HCT116 (cell line): ENCODE measurements at regions not wholly inside any gene's neighbourhood (a gene's known extent, or its start where the extent isn't known, plus 50 kb on each side); places are given as distances from the start of the nearest gene placed in this dataset.

Experiments
- ATAC-seq: fragments of 200-7000 bp; cut with Tn5 transposase; 2 replicates; pipeline ENCODE4 v1.9.1; 2020; ENCODE audit warnings: mild to moderate bottlenecking, moderate library complexity
- BruUV-seq: library from RNA; stranded (reverse); fragments of 400-500 nt; replicated peaks from 2 replicates; lab custom pipeline; 2021; lab: Mats Ljungman, UMichigan
- CTCF ChIA-PET: fragments of 300-600 bp; sonication (Branson Sonifier 250); formaldehyde crosslinking; loops from one replicate; lab custom pipeline; 2021; ENCODE audit warnings: antibody characterized with exemption; lab: Charles Lee
- POLR2A ChIA-PET: fragments of 300-600, 350-600 bp; sonication (Branson Sonifier 250); formaldehyde crosslinking; loops from one replicate; lab custom pipeline; 2021; ENCODE audit warnings: antibody characterized with exemption; lab: Charles Lee
- RAD21 ChIA-PET, 2 experiments: fragments of 300-600 bp; sonication (Branson Sonifier 250); formaldehyde crosslinking; loops; one replicate each; lab custom pipeline; 2023; ENCODE audit warnings: low total read pairs in 2 of 2; ENCODE audit not compliant: uncharacterized antibody in 2 of 2, unreplicated experiment in 2 of 2, low non-redundant PET in 1 of 2; lab: Charles Lee
- DNase-seq: peaks from one replicate; pipeline ENCODE4 v3.0.0-alpha.2; 2010; ENCODE audit warnings: low read depth, low spot score
- H2AFZ ChIP-seq: fragments of 200-600 bp; shearing (Covaris generic), sonication (generic); 2 replicates; pipeline ENCODE4 v1.6.1; 2017; ENCODE audit warnings: low read depth, mixed run types, mixed read lengths, antibody characterized with exemption, low read length; ENCODE audit not compliant: poor library complexity, severe bottlenecking
- H3K27ac ChIP-seq: 2 replicates; pipeline ENCODE4 v1.5.1; 2012; ENCODE audit warnings: low read depth, low read length
- H3K27me3 ChIP-seq: fragments of 200-600 bp; sonication (generic); 2 replicates; pipeline ENCODE4 v1.6.1; 2016; ENCODE audit warnings: mixed run types, low read length, mixed read lengths; ENCODE audit not compliant: insufficient read depth
- H3K36me3 ChIP-seq, 2 experiments: fragments of 200-500 bp in 1 of 2; fragments of 200-600 bp in 1 of 2; sonication (Bioruptor generic) in 1 of 2; sonication (generic) in 1 of 2; 2 replicates each; pipeline versions ENCODE4 v1.5.1 to v1.6.1; 2014 to 2016; ENCODE audit warnings: low read length in 2 of 2, inconsistent platforms in 1 of 2, mixed read lengths in 1 of 2, mixed run types in 1 of 2; ENCODE audit not compliant: insufficient read depth in 2 of 2, control insufficient read depth in 1 of 2
- H3K4me1 ChIP-seq, 2 experiments: fragments of 200-600 bp in 1 of 2; sonication (generic) in 1 of 2; 2 replicates each; pipeline versions ENCODE4 v1.5.1 to v1.6.1; 2012 to 2017; ENCODE audit warnings: low read length in 2 of 2, inconsistent platforms in 1 of 2, mild to moderate bottlenecking in 1 of 2, mixed read lengths in 1 of 2, mixed run types in 1 of 2, moderate library complexity in 1 of 2; ENCODE audit not compliant: insufficient read depth in 2 of 2, control insufficient read depth in 1 of 2
- H3K4me2 ChIP-seq: fragments of 200-600 bp; sonication (generic); 2 replicates; pipeline ENCODE4 v1.6.1; 2017; ENCODE audit warnings: mixed run types, low read length, mixed read lengths
- H3K4me3 ChIP-seq, 2 experiments: fragments of 200-600 bp in 1 of 2; sonication (generic) in 1 of 2; replicated peaks in 1 of 2; 2 replicates each; pipeline ENCODE4 v1.5.1; 2011 to 2016; ENCODE audit warnings: low read length in 2 of 2, control low read depth in 1 of 2, low read depth in 1 of 2, mild to moderate bottlenecking in 1 of 2, mixed read lengths in 1 of 2, mixed run types in 1 of 2
- H3K79me2 ChIP-seq: fragments of 200-600 bp; sonication (generic); 2 replicates; pipeline ENCODE4 v1.6.1; 2017; ENCODE audit warnings: mild to moderate bottlenecking, mixed run types, low read length, moderate library complexity, mixed read lengths; ENCODE audit not compliant: insufficient read depth
- H3K9ac ChIP-seq: fragments of 200-600 bp; sonication (generic); 2 replicates; pipeline ENCODE4 v1.6.1; 2016; ENCODE audit warnings: low read length, mixed read lengths
- H3K9me2 ChIP-seq: fragments of 200-600 bp; sonication (generic), shearing (Covaris generic); 2 replicates; pipeline ENCODE4 v1.6.1; 2017; ENCODE audit warnings: mixed run types, mild to moderate bottlenecking, moderate library complexity; ENCODE audit not compliant: insufficient read depth
- H3K9me3 ChIP-seq, 2 experiments: fragments of 200-500 bp in 1 of 2; fragments of 200-600 bp in 1 of 2; sonication (Bioruptor generic) in 1 of 2; sonication (generic) in 1 of 2; 2 replicates each; pipeline ENCODE4 v1.6.1; 2014 to 2017; ENCODE audit warnings: low read length in 2 of 2, mixed read lengths in 2 of 2, inconsistent platforms in 1 of 2, low read depth in 1 of 2, mild to moderate bottlenecking in 1 of 2, mixed run types in 1 of 2, moderate library complexity in 1 of 2; ENCODE audit not compliant: control insufficient read depth in 1 of 2, insufficient read depth in 1 of 2
- H4K20me1 ChIP-seq: fragments of 200-600 bp; sonication (generic), shearing (Covaris generic); 2 replicates; pipeline ENCODE4 v1.6.1; 2017; ENCODE audit warnings: mixed run types, mild to moderate bottlenecking, moderate library complexity; ENCODE audit not compliant: insufficient read depth
- CBX3 ChIP-seq: IDR thresholded peaks from 2 replicates; pipeline ENCODE4 v1.6.1; 2012; ENCODE audit warnings: low read depth
- CEBPB ChIP-seq: IDR thresholded peaks from 2 replicates; pipeline ENCODE4 v1.6.1; 2012; ENCODE audit warnings: low read depth
- CTCF ChIP-seq, 3 experiments: fragments of 200-600 bp in 1 of 3; sonication (generic) in 1 of 3; IDR thresholded peaks in 2 of 3; conservative IDR thresholded peaks in 1 of 3; 2 replicates each; pipeline ENCODE4 v1.5.1; 2012 to 2017; ENCODE audit warnings: low read depth in 2 of 3, low read length in 2 of 3, antibody characterized with exemption in 1 of 3, borderline replicate concordance in 1 of 3, control low read depth in 1 of 3, mild to moderate bottlenecking in 1 of 3, mixed read lengths in 1 of 3, mixed run types in 1 of 3, moderate library complexity in 1 of 3; ENCODE audit not compliant: insufficient read depth in 1 of 3
- ELF1 ChIP-seq: IDR thresholded peaks from 2 replicates; pipeline ENCODE4 v1.6.1; 2012; ENCODE audit warnings: low read depth, borderline replicate concordance
- EZH2phosphoT487 ChIP-seq: fragments of 200-600 bp; IDR thresholded peaks from 2 replicates; pipeline ENCODE4 v1.6.1; 2018; ENCODE audit warnings: antibody characterized with exemption, borderline replicate concordance
- JUND ChIP-seq: IDR thresholded peaks from 2 replicates; pipeline ENCODE4 v1.6.1; 2012
- POLR2A ChIP-seq: IDR thresholded peaks from 2 replicates; pipeline ENCODE4 v1.7.0; 2011; ENCODE audit warnings: borderline replicate concordance; ENCODE audit not compliant: insufficient read depth, insufficient read length; ENCODE audit errors: extremely low read depth
- RAD21 ChIP-seq: IDR thresholded peaks from 2 replicates; pipeline ENCODE4 v1.6.1; 2012; ENCODE audit warnings: low read depth, mild to moderate bottlenecking
- SIN3A ChIP-seq: IDR thresholded peaks from 2 replicates; pipeline ENCODE4 v1.6.1; 2012; ENCODE audit warnings: low read depth
- SP1 ChIP-seq: IDR thresholded peaks from 2 replicates; pipeline ENCODE4 v1.6.1; 2012; ENCODE audit warnings: low read depth
- ZBTB33 ChIP-seq: IDR thresholded peaks from 2 replicates; pipeline ENCODE4 v1.6.1; 2011; ENCODE audit warnings: mild to moderate bottlenecking, low read length, moderate library complexity; ENCODE audit not compliant: insufficient replicate concordance; ENCODE audit errors: extremely low read depth
- ZFX ChIP-seq: fragments of 450-650 bp; IDR thresholded peaks from 2 replicates; pipeline ENCODE4 v1.6.1; 2017
- intact Hi-C: fragments of 100-400 bp; cut with micrococcal nuclease; formaldehyde crosslinking; loops from 2 replicates; pipeline ENCODE4 v1.10.0; 2022
- TF ChIP-seq, protein P1 (sequence below): IDR thresholded peaks from 2 replicates; pipeline ENCODE4 v1.6.1; 2012
- TF ChIP-seq, protein P2 (sequence below): IDR thresholded peaks from 2 replicates; pipeline ENCODE4 v1.6.1; 2012; ENCODE audit warnings: low read depth

GRCh38 chr2:122216901-122217300, 461.4 kb downstream of the TSN start:
- no peaks in the 10 kb centered on the region for H3K36me3 ChIP-seq
- no peak overlapping the region for H2AFZ ChIP-seq
- peaks cover 2% of the 10 kb centered on the region; the same call in 1 of the 2 replicates for H3K27me3 ChIP-seq
- H3K9me3 ChIP-seq: no peaks in the 10 kb centered on the region
- H3K79me2 ChIP-seq: no peaks in the 10 kb centered on the region
- TF ChIP-seq POLR2A: no peak
- no peak for TF ChIP-seq SIN3A
- TF ChIP-seq ZFX: no peak
- no peak for TF ChIP-seq SP1
- no peak for TF ChIP-seq EZH2phosphoT487
- TF ChIP-seq JUND: no peak
- no peak for TF ChIP-seq CBX3
- TF ChIP-seq ELF1: no peak
- TF ChIP-seq, protein P1, sequence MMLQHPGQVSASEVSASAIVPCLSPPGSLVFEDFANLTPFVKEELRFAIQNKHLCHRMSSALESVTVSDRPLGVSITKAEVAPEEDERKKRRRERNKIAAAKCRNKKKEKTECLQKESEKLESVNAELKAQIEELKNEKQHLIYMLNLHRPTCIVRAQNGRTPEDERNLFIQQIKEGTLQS: no peak
- TF ChIP-seq, protein P2, sequence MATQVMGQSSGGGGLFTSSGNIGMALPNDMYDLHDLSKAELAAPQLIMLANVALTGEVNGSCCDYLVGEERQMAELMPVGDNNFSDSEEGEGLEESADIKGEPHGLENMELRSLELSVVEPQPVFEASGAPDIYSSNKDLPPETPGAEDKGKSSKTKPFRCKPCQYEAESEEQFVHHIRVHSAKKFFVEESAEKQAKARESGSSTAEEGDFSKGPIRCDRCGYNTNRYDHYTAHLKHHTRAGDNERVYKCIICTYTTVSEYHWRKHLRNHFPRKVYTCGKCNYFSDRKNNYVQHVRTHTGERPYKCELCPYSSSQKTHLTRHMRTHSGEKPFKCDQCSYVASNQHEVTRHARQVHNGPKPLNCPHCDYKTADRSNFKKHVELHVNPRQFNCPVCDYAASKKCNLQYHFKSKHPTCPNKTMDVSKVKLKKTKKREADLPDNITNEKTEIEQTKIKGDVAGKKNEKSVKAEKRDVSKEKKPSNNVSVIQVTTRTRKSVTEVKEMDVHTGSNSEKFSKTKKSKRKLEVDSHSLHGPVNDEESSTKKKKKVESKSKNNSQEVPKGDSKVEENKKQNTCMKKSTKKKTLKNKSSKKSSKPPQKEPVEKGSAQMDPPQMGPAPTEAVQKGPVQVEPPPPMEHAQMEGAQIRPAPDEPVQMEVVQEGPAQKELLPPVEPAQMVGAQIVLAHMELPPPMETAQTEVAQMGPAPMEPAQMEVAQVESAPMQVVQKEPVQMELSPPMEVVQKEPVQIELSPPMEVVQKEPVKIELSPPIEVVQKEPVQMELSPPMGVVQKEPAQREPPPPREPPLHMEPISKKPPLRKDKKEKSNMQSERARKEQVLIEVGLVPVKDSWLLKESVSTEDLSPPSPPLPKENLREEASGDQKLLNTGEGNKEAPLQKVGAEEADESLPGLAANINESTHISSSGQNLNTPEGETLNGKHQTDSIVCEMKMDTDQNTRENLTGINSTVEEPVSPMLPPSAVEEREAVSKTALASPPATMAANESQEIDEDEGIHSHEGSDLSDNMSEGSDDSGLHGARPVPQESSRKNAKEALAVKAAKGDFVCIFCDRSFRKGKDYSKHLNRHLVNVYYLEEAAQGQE: no peak
- no peak for TF ChIP-seq CTCF (IDR thresholded peaks at IDR 0.05 in 2 of 3, conservative IDR thresholded peaks at IDR 0.05 in 1 of 3; ENCODE audit: borderline replicate concordance in 1 of 3, insufficient read depth in 1 of 3, low read depth in 2 of 3, low read length in 2 of 3)
- no peak for TF ChIP-seq RAD21
- TF ChIP-seq CEBPB: no peak
- no peak for TF ChIP-seq ZBTB33
- DNase-seq (no peak), ATAC-seq (no peak)
- no peak overlapping the region for H3K27ac ChIP-seq
- ChIA-PET CTCF (no interaction called here), RAD21 (no interaction called here), POLR2A (no interaction called here)
- H3K4me3 ChIP-seq: no peak overlapping the region
- H3K4me1 ChIP-seq: no peaks in the 10 kb centered on the region
- BruUV-seq: no TSS peak
- intact Hi-C loops: no loop called here
- H3K4me2 ChIP-seq: no peak overlapping the region
- no peak overlapping the region for H3K9ac ChIP-seq
- H3K9me2 ChIP-seq: no peaks in the 10 kb centered on the region
- H4K20me1 ChIP-seq: no peaks in the 10 kb centered on the region
